GM12872 (cell line): ENCODE measurements at regions not wholly inside any gene's neighbourhood (a gene's known extent, or its start where the extent isn't known, plus 50 kb on each side); places are given as distances from the start of the nearest gene placed in this dataset.
A peak's percentile ranks its signal among the peaks of the same experiment; 100 is the strongest.

Experiments used
- TF ChIP-seq, protein P1 (sequence below): IDR thresholded peaks from 3 replicates; pipeline ENCODE4 v1.5.1; 2011; ENCODE audit warnings: low read depth, mild to moderate bottlenecking, low read length, moderate library complexity; ENCODE audit not compliant: insufficient read depth

- TF ChIP-seq, protein P1, sequence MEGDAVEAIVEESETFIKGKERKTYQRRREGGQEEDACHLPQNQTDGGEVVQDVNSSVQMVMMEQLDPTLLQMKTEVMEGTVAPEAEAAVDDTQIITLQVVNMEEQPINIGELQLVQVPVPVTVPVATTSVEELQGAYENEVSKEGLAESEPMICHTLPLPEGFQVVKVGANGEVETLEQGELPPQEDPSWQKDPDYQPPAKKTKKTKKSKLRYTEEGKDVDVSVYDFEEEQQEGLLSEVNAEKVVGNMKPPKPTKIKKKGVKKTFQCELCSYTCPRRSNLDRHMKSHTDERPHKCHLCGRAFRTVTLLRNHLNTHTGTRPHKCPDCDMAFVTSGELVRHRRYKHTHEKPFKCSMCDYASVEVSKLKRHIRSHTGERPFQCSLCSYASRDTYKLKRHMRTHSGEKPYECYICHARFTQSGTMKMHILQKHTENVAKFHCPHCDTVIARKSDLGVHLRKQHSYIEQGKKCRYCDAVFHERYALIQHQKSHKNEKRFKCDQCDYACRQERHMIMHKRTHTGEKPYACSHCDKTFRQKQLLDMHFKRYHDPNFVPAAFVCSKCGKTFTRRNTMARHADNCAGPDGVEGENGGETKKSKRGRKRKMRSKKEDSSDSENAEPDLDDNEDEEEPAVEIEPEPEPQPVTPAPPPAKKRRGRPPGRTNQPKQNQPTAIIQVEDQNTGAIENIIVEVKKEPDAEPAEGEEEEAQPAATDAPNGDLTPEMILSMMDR = no peak
These were observed 294.4 kb downstream of the SOX9 start for GRCh38 chr17:72414967-72415853.

DNA sequence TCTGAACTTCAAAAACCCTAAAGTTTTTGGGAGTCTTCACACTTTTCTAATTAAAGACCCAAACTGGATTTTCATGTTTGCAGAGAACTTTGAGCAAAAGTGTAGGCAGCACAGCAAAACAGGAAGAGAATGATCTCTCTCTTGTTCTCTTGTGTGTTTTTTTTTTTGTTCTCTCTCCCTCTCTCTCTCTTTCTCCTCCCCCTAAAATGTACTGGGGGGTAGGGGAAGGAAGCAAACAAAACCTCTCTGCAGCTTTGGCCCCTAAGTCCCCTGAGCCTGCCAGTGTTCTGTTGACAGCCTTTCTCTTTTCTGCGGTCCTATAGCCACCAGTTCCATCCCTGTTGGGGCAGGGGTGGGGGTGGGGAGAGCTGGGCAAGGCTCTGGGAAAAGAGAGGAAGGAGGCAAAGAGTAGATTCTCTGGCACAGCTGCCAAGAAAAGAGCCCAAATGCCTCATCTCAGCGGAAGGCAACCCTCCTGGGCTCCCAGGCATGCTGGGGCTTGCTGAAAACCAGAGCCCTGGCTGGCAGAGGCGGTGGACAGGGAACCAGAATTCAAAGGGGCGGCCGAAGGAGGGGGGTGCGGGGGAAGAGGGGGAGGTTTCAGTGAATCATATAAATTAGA lies 295.3 kb downstream of the SOX9 start:
- TF ChIP-seq, protein P1 = no peak

GRCh38 chr17:72416905-72417304 lies 296.1 kb downstream of the SOX9 start:
- TF ChIP-seq, protein P1 = no peak

- TF ChIP-seq, protein P1 = no peak
These were observed 296.8 kb downstream of the SOX9 start for GRCh38 chr17:72417627-72418026.

- TF ChIP-seq, protein P1 = peak; percentile 35; the same call in 1 of the 3 replicates
These were observed 299.3 kb downstream of the SOX9 start for GRCh38 chr17:72419866-72420774.

GRCh38 chr17:72420775-72421127 lies 299.9 kb downstream of the SOX9 start:
- TF ChIP-seq, protein P1 = no peak
